ENCODE measurements at regions not wholly inside any gene's neighbourhood (a gene's known extent, or its start where the extent isn't known, plus 50 kb on each side); places are given as distances from the start of the nearest gene placed in this dataset.

- no peak for DNase-seq
Measured at GRCh38 chr9:121550041-121550440, 50.4 kb upstream of the GGTA1 start.

- DNase-seq: peak; percentile 74
Measured at GRCh38 chr9:121550569-121551512, 51.2 kb upstream of the GGTA1 start.

DNA sequence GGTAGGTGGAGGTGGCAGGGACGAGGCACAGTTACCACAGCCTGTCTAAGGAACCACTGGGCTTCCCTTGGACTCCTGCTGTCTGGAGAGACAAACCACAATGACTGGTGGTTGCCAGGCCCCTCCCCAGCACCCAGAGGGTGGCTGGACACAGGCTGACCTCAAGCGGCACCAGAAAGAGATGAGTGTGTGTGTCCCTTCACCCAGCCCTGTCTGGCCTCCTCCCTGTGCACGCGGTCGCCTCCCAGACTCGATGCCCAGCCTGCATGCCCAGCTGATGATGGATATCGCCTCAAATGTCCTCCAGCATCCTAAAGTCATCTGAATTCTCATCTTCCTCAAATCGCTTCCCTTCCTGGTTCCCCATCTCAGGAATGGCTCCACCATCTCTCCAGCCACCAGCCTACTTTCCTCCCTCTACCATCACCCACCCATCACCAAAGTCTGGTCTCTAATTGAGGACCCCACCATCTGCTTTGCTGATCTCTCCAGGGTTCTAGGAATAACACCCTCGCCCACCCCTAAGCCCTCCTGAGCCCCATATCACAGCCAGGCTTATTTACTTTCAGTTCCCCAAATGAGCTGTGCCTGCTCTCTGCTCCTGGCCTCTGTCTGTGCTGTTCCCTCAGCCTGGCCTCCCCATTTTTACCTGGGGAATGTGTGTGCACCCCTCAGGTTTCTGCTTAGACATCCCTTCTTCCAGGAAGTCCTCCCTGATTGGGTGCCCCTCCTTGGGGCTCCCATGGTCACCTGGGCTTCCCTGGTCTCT, 52.5 kb upstream of the GGTA1 start:
- DNase-seq: peak; percentile 17

- no peak for DNase-seq
Measured at GRCh38 chr9:121556082-121556481, 56.4 kb upstream of the GGTA1 start.

DNA sequence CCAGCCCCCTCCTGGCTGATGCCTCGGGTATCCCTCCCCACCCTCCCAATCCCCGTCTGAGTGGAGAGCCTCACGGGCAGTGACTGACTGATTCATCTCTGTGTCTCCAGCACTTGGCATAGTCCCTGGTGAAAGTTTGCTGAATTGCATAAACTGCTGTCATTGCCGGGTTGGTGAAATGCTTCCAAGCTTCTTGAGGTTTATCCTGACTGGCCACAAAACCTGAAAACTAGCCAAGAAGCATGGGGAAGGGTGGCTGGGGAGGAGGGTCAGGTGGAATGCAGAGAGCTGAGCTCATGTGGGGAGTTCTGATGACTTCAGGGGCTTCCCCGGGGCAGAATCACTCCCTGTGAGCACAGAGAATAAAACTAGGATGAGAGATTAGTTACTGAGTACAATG, 56.9 kb upstream of the GGTA1 start:
- DNase-seq: peak; percentile 84

- DNase-seq: peak; percentile 93
Measured at GRCh38 chr9:121557581-121558447, 58.2 kb upstream of the GGTA1 start.

GRCh38 chr9:121558473-121558872, 58.8 kb upstream of the GGTA1 start:
- no peak for DNase-seq

- peak; percentile 69 for DNase-seq
Measured at GRCh38 chr9:121559183-121559582, 59.5 kb upstream of the GGTA1 start.

DNA sequence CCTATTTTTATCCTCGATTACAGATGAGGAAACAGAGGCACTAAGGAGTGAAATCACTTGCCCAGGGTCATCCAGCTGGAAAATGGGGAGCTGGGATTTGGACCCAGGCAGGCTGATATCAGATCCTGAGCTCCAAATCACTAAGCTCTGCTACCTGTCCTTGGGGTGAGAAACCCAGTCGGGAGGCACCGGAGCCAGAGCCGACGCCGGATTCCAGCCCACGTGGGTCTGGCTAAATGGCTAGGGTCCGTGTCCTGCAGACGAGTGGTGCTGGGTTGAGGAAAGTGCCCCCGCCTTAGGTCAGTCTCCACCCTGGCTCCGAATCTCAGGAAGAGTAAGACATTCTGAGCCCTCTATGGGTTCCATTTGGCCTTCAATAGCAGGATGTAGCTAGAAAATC, 61.3 kb upstream of the GGTA1 start:
- no peak for DNase-seq

- no peak for DNase-seq
Measured at GRCh38 chr9:121561385-121562222, 62.0 kb upstream of the GGTA1 start.

- peak; percentile 12 for DNase-seq
Measured at GRCh38 chr9:121562301-121562700, 62.7 kb upstream of the GGTA1 start.

DNA sequence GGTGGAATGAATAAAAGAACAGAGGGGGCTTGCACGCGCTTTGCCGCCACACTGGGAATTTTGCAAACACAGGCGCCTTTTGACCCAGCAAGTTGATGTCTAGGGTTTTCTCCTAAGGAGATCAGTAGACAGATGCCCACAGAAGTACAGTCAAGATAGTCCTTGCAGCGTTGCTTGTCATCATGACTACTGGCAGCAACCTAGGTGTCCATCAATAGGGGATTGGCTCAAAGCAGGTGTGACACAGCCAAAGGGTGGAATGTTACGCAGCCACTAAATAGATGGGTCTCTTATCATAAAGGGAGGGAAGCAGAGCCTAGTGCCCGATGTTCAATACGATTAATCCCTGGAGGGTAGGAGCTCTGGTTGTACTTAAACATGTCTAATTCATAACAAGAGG, 63.8 kb upstream of the GGTA1 start:
- no peak for DNase-seq

DNA sequence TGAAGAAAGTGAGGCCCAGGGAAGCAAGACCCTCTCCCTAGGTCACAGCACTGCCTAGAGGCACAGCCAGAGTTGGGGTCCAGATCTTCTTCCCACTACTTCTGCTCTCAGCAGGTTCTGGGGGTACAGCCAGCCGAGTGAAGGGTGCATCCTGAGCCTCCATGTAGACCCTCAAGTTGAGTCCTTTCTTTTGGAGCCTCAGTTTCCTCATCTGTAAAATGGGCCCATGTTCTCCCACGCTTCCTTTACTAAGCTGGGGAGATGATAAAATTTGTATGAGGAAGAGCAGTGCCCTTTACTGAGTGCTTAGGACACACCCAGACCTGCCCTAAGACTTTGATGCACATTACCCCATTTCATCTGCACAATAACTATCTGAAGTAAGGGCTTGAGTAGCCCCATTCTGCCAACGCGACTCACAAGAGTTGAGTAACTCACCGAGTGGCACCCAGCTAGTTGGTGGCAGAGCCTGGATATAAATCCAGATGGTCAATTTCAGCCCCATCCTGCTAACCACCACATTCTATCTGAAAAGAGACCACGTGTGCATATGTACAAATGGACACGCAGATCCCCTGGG, 64.3 kb upstream of the GGTA1 start:
- DNase-seq: no peak

- DNase-seq: no peak
Measured at GRCh38 chr9:121564504-121565260, 65.0 kb upstream of the GGTA1 start.

GRCh38 chr9:121566481-121567465, 67.1 kb upstream of the GGTA1 start:
- no peak for DNase-seq

GRCh38 chr9:121567500-121568342, 68.1 kb upstream of the GGTA1 start:
- no peak for DNase-seq

- no peak for DNase-seq
Measured at GRCh38 chr9:121568343-121569265, 69.0 kb upstream of the GGTA1 start.

DNA sequence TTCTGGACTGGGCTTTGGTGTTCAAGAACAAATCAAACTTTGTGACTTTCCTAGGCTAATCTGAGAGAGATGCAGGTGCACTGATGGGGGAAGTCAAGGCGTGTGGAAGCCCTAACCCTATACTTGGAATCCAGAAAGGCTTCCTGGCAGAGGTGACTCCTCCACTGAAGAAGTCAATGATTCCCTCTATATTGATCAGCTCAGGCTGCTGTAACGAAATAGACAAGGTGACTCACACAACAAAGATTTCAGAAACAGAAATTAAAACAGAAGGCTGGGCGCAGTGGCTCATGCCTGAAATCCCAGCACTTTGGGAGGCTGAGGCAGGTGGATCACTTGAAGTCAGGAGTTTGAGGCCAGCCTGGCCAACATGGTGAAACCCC, 69.6 kb upstream of the GGTA1 start:
- DNase-seq: no peak
